Stomach (tissue), 8 donors: ENCODE measurements at regions not wholly inside any gene's neighbourhood (a gene's known extent, or its start where the extent isn't known, plus 50 kb on each side); places are given as distances from the start of the nearest gene placed in this dataset.

Experiments
- DNase-seq, 2 donors: peaks; one replicate each; pipeline versions ENCODE4 v3.0.0 to v3.0.0-alpha.2; 2013 to 2019
- H3K27ac ChIP-seq, 5 donors: fragments of 200-600 bp in 4 of 5; sonication (generic) in 4 of 5; one replicate each; pipeline ENCODE4 v1.5.1; 2013 to 2019; ENCODE audit warnings: mild to moderate bottlenecking in 1 of 5, moderate library complexity in 1 of 5
- H3K27me3 ChIP-seq, 3 donors: fragments of 200-600 bp; sonication (generic); one replicate each; pipeline ENCODE4 v1.5.1; 2017 to 2019; ENCODE audit warnings: mixed run types in 1 of 3
- H3K36me3 ChIP-seq, 4 donors: fragments of 200-600 bp; sonication (generic); 1 replicate in 3 of 4; 2 replicates in 1 of 4; pipeline ENCODE4 v1.5.1; 2016 to 2019
- H3K4me1 ChIP-seq, 4 donors: fragments of 200-600 bp; sonication (generic); one replicate each; pipeline ENCODE4 v1.5.1; 2016 to 2019
- H3K4me3 ChIP-seq, 4 donors: fragments of 200-600 bp; sonication (generic) in 3 of 4; one replicate each; pipeline ENCODE4 v1.5.1; 2016 to 2019; ENCODE audit warnings: mild to moderate bottlenecking in 1 of 4
- H3K9me3 ChIP-seq, 4 donors: fragments of 200-600 bp; sonication (generic); one replicate each; pipeline ENCODE4 v1.5.1; 2016 to 2019
- EP300 ChIP-seq: sonication (generic); formaldehyde crosslinking; IDR thresholded peaks from one replicate; pipeline ENCODE4 v1.6.1; 2017; ENCODE audit warnings: antibody characterized with exemption
- POLR2A ChIP-seq, 4 donors: fragments of 450-650 bp; IDR thresholded peaks; one replicate each; pipeline ENCODE4 v1.6.1; 2016; ENCODE audit warnings: antibody characterized with exemption in 4 of 4, control low read depth in 2 of 4, mild to moderate bottlenecking in 1 of 4, moderate library complexity in 1 of 4
- POLR2AphosphoS5 ChIP-seq, 3 donors: sonication (generic); formaldehyde crosslinking; IDR thresholded peaks; one replicate each; pipeline ENCODE4 v1.6.1; 2016; ENCODE audit warnings: antibody characterized with exemption in 3 of 3
- WGBS, 5 donors: extraction: QIAGEN DNeasy Blood & Tissue Kit in 3 of 5; methylation state at CpG; one replicate each; pipeline versions ENCODE4 v1.1.5 to v1.1.7; 2013 to 2018; 5-methylcytosine and 5-hydroxymethylcytosine counted together
- intact Hi-C: fragments of 100-400 bp; cut with DNase I; formaldehyde crosslinking; loops from one replicate; pipeline ENCODE4 v1.15.1; 2023; ENCODE audit warnings: low total_unique reads
- TF ChIP-seq, protein P1 (sequence below), 7 experiments: fragments of 450-650 bp in 4 of 7; fragments of 200-600 bp in 3 of 7; sonication (generic) in 3 of 7; IDR thresholded peaks; one replicate each; pipeline ENCODE4 v1.5.1; 2016 to 2019; ENCODE audit warnings: antibody characterized with exemption in 7 of 7, control low read depth in 2 of 7, mild to moderate bottlenecking in 1 of 7
- donor health status: healthy with polysubstance abuse.
- donor health status: Bipolar disorder and iron deficiency.
- donor health status: healthy.

DNA sequence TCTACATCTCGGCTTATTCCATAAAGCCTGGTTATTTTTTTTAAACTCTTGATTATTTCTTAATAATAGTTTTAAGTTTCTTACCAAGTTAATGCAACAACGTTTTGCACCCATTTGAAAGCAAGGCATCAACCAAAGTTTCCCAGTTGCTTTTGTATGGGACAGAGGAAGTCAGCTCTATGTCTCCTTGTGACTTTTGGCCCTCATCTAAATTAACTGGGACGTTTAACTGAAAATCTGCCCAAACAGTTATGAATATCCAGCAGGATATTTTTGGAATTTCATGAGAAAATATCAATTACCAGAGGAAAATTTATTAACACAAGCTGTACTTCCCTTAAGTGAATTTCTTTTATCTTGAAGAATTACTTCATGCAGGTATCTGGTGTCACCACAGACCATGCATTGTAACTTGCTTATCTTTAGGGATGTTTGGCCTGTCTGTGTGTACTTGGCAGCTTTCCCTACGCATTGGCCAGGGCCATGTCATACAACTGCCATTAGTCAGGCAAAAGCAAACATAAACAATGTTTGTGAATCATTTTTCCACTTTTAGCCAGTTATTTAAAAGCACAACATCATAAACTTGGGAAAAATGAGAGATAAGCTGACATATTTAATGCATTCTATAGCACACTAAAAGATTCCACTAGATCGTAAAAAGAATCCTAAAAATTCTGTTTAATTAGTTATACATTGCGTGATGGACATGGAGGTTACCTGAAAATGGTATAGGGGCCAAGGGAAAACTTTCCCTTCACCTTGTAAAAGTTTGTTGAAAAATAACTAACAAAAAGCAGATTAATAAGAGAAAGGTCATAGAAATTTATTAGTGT lies 101.4 kb upstream of the PDE5A start:
- Histone ChIP-seq H3K9me3 (peaks cover 0 to 7% (median 0%) of the 10 kb centered on the region in 4 donors), H3K36me3 (no peaks in the 10 kb centered on the region), H3K27ac (peak overlapping the region in 2 of 5 donors; percentile 20 to 37), H3K4me3 (no peak overlapping the region), H3K27me3 (no peaks in the 10 kb centered on the region), H3K4me1 (peaks cover 4 to 34% (median 15%) of the 10 kb centered on the region in 4 donors)
- WGBS, 5 donors = 42 to 49% (median 49%) methylated on average over 6 of the region's 6 CpGs
- peak; percentile 55 to 72 for DNase-seq
- no peak for TF ChIP-seq POLR2A (IDR thresholded peaks at IDR 0.05)
- peak in 2 of 3 donors; percentile 32 to 72 for TF ChIP-seq POLR2AphosphoS5 (IDR thresholded peaks at IDR 0.05)
- TF ChIP-seq EP300 = no peak
- TF ChIP-seq, protein P1, sequence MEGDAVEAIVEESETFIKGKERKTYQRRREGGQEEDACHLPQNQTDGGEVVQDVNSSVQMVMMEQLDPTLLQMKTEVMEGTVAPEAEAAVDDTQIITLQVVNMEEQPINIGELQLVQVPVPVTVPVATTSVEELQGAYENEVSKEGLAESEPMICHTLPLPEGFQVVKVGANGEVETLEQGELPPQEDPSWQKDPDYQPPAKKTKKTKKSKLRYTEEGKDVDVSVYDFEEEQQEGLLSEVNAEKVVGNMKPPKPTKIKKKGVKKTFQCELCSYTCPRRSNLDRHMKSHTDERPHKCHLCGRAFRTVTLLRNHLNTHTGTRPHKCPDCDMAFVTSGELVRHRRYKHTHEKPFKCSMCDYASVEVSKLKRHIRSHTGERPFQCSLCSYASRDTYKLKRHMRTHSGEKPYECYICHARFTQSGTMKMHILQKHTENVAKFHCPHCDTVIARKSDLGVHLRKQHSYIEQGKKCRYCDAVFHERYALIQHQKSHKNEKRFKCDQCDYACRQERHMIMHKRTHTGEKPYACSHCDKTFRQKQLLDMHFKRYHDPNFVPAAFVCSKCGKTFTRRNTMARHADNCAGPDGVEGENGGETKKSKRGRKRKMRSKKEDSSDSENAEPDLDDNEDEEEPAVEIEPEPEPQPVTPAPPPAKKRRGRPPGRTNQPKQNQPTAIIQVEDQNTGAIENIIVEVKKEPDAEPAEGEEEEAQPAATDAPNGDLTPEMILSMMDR (IDR thresholded peaks at IDR 0.05) = no peak
- intact Hi-C loops = no loop called here

DNA sequence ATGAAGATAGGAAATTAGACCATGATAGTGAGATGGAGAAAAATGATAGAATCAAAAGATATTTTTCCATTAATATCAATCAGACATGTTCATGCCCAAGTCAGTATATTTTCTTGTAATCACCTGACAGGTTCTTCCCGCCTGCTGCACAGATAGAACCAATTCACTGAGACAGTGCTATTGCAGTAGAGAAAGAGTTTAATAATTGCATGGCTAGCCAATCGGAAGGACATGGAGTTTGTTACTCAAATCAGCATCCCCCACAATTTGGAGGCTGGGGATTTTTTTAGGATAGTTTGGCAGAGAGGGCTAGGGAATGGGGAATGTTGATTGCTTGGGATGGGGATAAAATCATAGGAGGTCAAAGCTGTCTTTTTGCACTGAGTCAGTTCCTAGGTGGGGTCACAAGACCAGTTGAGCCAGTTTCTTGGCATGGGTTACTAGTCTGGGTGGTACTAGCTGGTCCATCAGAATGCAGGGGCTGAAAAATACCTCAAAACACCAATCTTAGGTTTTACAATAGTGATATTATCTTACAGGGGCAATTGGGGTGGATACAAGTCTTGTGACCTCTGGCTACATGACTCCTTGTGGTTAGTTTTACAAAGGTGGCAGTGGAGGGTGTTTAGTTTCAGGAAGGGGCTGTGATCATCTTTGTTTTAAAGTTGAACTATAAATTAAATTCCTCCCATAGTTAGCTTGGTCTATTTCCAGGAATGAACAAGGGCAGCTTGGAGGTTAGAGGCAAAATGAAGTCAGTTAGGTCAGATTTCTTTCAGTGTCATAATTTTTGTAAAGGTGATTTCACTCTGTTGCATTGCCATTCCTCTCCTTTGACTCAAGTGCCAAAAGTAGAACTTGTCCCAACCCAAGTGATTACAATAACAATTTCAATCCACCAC lies 100.3 kb upstream of the PDE5A start:
- H3K4me1 ChIP-seq = peaks cover 4 to 29% (median 15%) of the 10 kb centered on the region in 4 donors
- DNase-seq = no peak
- TF ChIP-seq EP300 = no peak
- no peak for TF ChIP-seq POLR2AphosphoS5 (IDR thresholded peaks at IDR 0.05)
- TF ChIP-seq POLR2A (IDR thresholded peaks at IDR 0.05) = no peak
- TF ChIP-seq, protein P1 (IDR thresholded peaks at IDR 0.05) = no peak
- H3K27me3 ChIP-seq = no peaks in the 10 kb centered on the region
- peaks cover 0 to 7% (median 0%) of the 10 kb centered on the region in 4 donors for H3K9me3 ChIP-seq
- intact Hi-C loops = no loop called here
- no peaks in the 10 kb centered on the region for H3K36me3 ChIP-seq
- WGBS, 5 donors = 84 to 100% (median 96%) methylated on average over 2 of the region's 2 CpGs
- H3K4me3 ChIP-seq = no peak overlapping the region
- no peak overlapping the region for H3K27ac ChIP-seq

DNA sequence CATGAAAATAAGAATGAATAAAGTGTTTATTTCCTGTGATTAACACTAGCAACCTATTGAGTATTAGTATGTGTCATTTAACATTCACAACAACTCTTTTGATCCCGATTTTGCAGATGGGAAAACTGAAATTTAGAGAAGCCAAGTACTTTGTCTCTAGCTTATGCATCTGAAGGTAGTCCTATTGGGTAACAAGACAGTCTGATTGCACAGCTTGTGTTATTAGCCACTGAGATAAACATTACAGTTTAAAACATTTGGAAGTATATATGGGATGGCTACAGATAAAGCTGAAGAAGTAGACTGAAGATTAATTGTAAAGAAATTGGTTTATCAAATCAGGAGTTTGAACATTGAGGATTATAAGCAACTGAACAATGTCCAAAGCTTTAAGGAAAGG lies 99.6 kb upstream of the PDE5A start:
- 79 to 100% (median 87%) methylated on average over 1 of the region's 1 CpG for WGBS, 5 donors
- peaks cover 0 to 7% (median 0%) of the 10 kb centered on the region in 4 donors for H3K9me3 ChIP-seq
- no peaks in the 10 kb centered on the region for H3K36me3 ChIP-seq
- H3K27ac ChIP-seq = no peak overlapping the region
- peaks cover 4 to 29% (median 15%) of the 10 kb centered on the region in 4 donors for H3K4me1 ChIP-seq
- H3K4me3 ChIP-seq = no peak overlapping the region
- intact Hi-C loops = no loop called here
- no peak for TF ChIP-seq EP300
- TF ChIP-seq POLR2A (IDR thresholded peaks at IDR 0.05) = no peak
- TF ChIP-seq, protein P1 (IDR thresholded peaks at IDR 0.05) = no peak
- no peaks in the 10 kb centered on the region for H3K27me3 ChIP-seq
- no peak for DNase-seq

DNA sequence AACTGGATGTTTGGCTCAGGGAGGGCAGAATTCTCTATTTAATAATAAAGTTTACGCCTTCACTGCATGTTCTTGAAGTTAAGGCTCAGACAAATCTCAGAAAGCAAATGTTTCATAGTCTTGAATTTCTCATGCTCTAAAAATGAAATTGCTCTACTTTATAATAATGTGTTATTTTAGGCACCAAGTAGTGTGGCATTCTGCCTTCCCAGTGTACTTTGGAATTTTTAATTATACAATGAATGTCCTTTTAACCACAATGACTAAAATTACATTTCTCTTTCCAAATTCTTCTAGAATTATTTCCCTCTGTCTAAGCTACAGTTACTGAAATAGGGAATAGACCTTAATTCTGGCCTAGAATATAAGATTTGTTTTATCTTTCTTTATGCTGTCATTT lies 97.9 kb upstream of the PDE5A start:
- Histone ChIP-seq H3K36me3 (no peaks in the 10 kb centered on the region), H3K27me3 (no peaks in the 10 kb centered on the region), H3K27ac (peak overlapping the region in 1 of 5 donors; percentile 27), H3K9me3 (peaks cover 0 to 7% (median 0%) of the 10 kb centered on the region in 4 donors), H3K4me3 (no peak overlapping the region), H3K4me1 (peaks cover 0 to 23% (median 12%) of the 10 kb centered on the region in 4 donors)
- no peak for DNase-seq
- no peak for TF ChIP-seq POLR2AphosphoS5 (IDR thresholded peaks at IDR 0.05)
- TF ChIP-seq POLR2A (IDR thresholded peaks at IDR 0.05) = no peak
- no peak for TF ChIP-seq EP300
- TF ChIP-seq, protein P1 (IDR thresholded peaks at IDR 0.05) = no peak
- intact Hi-C loops = no loop called here
- WGBS, 5 donors = 85 to 97% (median 87%) methylated on average over 1 of the region's 1 CpG
